IMR-90 (cell line): ENCODE measurements at regions not wholly inside any gene's neighbourhood (a gene's known extent, or its start where the extent isn't known, plus 50 kb on each side); places are given as distances from the start of the nearest gene placed in this dataset.

Experiments used
- ATAC-seq: fragments of 200-7000 bp; cut with Tn5 transposase; 2 replicates; pipeline ENCODE4 v1.9.1; 2020; ENCODE audit warnings: low read depth, mild to moderate bottlenecking, moderate library complexity
- BruUV-seq: library from RNA; stranded (reverse); fragments of 400-500 nt; replicated peaks from 2 replicates; lab custom pipeline; 2021; lab: Mats Ljungman, UMichigan
- CTCF ChIA-PET: fragments of 300-600 bp; formaldehyde crosslinking; extraction: SDS; loops from one replicate; lab custom pipeline; 2021; ENCODE audit warnings: antibody characterized with exemption; lab: Yijun Ruan, JAX
- POLR2A ChIA-PET: fragments of 300-600 bp; sonication (Branson Sonifier 250); formaldehyde crosslinking; loops from one replicate; lab custom pipeline; 2022; ENCODE audit warnings: antibody characterized with exemption; ENCODE audit not compliant: unreplicated experiment; lab: Charles Lee
- DNase-seq: peaks from one replicate; pipeline ENCODE4 v3.0.0; 2013
- H2AFZ ChIP-seq: replicated peaks from 2 replicates; pipeline ENCODE3; 2013; ENCODE audit warnings: low read length, mild to moderate bottlenecking; ENCODE audit not compliant: poor library complexity
- H2AK5ac ChIP-seq: 2 replicates; pipeline ENCODE4 v1.6.1; 2013; ENCODE audit warnings: low read depth, low read length, inconsistent platforms
- H2AK9ac ChIP-seq: replicated peaks from 2 replicates; pipeline ENCODE3; 2013; ENCODE audit warnings: mild to moderate bottlenecking, low read depth, low read length, moderate library complexity; ENCODE audit not compliant: poor library complexity
- H2BK120ac ChIP-seq: 2 replicates; pipeline ENCODE4 v1.6.1; 2013; ENCODE audit warnings: low read depth, low read length, inconsistent platforms
- H2BK15ac ChIP-seq: 3 replicates; pipeline ENCODE4 v1.6.1; 2013; ENCODE audit warnings: low read depth, low read length, inconsistent platforms
- H2BK20ac ChIP-seq: 2 replicates; pipeline ENCODE4 v1.6.1; 2013; ENCODE audit warnings: low read depth, mild to moderate bottlenecking, inconsistent platforms, low read length, moderate library complexity
- H2BK5ac ChIP-seq: 2 replicates; pipeline ENCODE4 v1.6.1; 2013; ENCODE audit warnings: mild to moderate bottlenecking, low read depth, low read length, inconsistent platforms; ENCODE audit not compliant: poor library complexity, severe bottlenecking
- H3K14ac ChIP-seq: replicated peaks from 2 replicates; pipeline ENCODE4 v1.6.1; 2013; ENCODE audit warnings: low read depth, low read length, inconsistent platforms
- H3K18ac ChIP-seq: 2 replicates; pipeline ENCODE4 v1.6.1; 2013; ENCODE audit warnings: low read depth, low read length, control low read depth
- H3K23ac ChIP-seq: 2 replicates; pipeline ENCODE4 v1.6.1; 2013; ENCODE audit warnings: low read depth, low read length, inconsistent platforms
- H3K27ac ChIP-seq: 2 replicates; pipeline ENCODE4 v1.5.1; 2013; ENCODE audit warnings: mild to moderate bottlenecking, control low read depth, low read length; ENCODE audit not compliant: insufficient read depth
- H3K27me3 ChIP-seq: 2 replicates; pipeline ENCODE4 v1.6.1; 2013; ENCODE audit warnings: low read length; ENCODE audit not compliant: control insufficient read depth, insufficient read depth
- H3K36me3 ChIP-seq: 2 replicates; pipeline ENCODE4 v1.6.1; 2013; ENCODE audit warnings: low read length, mixed read lengths; ENCODE audit not compliant: control insufficient read depth, insufficient read depth
- H3K4ac ChIP-seq: 2 replicates; pipeline ENCODE4 v1.6.1; 2013; ENCODE audit warnings: low read depth, low read length, inconsistent platforms
- H3K4me1 ChIP-seq: 2 replicates; pipeline ENCODE4 v1.6.1; 2013; ENCODE audit warnings: low read length, mixed read lengths; ENCODE audit not compliant: control insufficient read depth, insufficient read depth
- H3K4me2 ChIP-seq: 2 replicates; pipeline ENCODE4 v1.6.1; 2013; ENCODE audit warnings: low read depth, mild to moderate bottlenecking, control low read depth, low read length, moderate library complexity
- H3K4me3 ChIP-seq: 2 replicates; pipeline ENCODE4 v1.5.1; 2013; ENCODE audit warnings: low read depth, mild to moderate bottlenecking, control low read depth, low read length, moderate library complexity; ENCODE audit not compliant: insufficient read depth
- H3K56ac ChIP-seq: 2 replicates; pipeline ENCODE4 v1.6.1; 2013; ENCODE audit warnings: low read length, inconsistent platforms; ENCODE audit not compliant: insufficient read depth; ENCODE audit errors: extremely low read depth
- H3K79me1 ChIP-seq, 2 experiments: 2 replicates each; pipeline ENCODE4 v1.6.1; 2013; ENCODE audit warnings: low read length in 2 of 2, inconsistent platforms in 1 of 2, low read depth in 1 of 2
- H3K9ac ChIP-seq: 2 replicates; pipeline ENCODE4 v1.6.1; 2013; ENCODE audit warnings: low read depth, low read length, control low read depth
- H3K9me1 ChIP-seq: 2 replicates; pipeline ENCODE4 v1.6.1; 2013; ENCODE audit warnings: low read length, inconsistent platforms; ENCODE audit not compliant: insufficient read depth
- H3K9me3 ChIP-seq: 2 replicates; pipeline ENCODE4 v1.6.1; 2013; ENCODE audit warnings: low read length; ENCODE audit not compliant: control insufficient read depth, insufficient read depth
- H4K20me1 ChIP-seq: 2 replicates; pipeline ENCODE4 v1.6.1; 2013; ENCODE audit warnings: low read length, inconsistent platforms; ENCODE audit not compliant: insufficient read depth
- H4K5ac ChIP-seq: 2 replicates; pipeline ENCODE4 v1.6.1; 2013; ENCODE audit warnings: mild to moderate bottlenecking, low read depth, low read length, control low read depth
- H4K8ac ChIP-seq, 2 experiments: 2 replicates each; pipeline ENCODE4 v1.6.1; 2013; ENCODE audit warnings: low read depth in 2 of 2, low read length in 2 of 2, control low read depth in 1 of 2, inconsistent platforms in 1 of 2
- H4K91ac ChIP-seq: 2 replicates; pipeline ENCODE4 v1.6.1; 2013; ENCODE audit warnings: low read depth, low read length, inconsistent platforms; ENCODE audit not compliant: insufficient read depth
- BHLHE40 ChIP-seq: fragments of 150-350 bp; IDR thresholded peaks from 2 replicates; pipeline ENCODE4 v1.6.1; 2016; ENCODE audit warnings: mild to moderate bottlenecking, low read depth, low read length
- CEBPB ChIP-seq: IDR thresholded peaks from 2 replicates; pipeline ENCODE4 v1.6.1; 2012; ENCODE audit warnings: low read depth, low read length, improper control_type of control experiment
- CHD1 ChIP-seq: IDR thresholded peaks from 2 replicates; pipeline ENCODE4 v1.6.1; 2012; ENCODE audit warnings: low read depth, low read length, improper control_type of control experiment
- CTCF ChIP-seq: conservative IDR thresholded peaks from 2 replicates; pipeline ENCODE4 v1.5.1; 2012; ENCODE audit warnings: mild to moderate bottlenecking, low read depth, low read length, improper control_type of control experiment
- ELK1 ChIP-seq: fragments of 150-350 bp; IDR thresholded peaks from 2 replicates; pipeline ENCODE4 v1.6.1; 2016; ENCODE audit warnings: low read depth, mild to moderate bottlenecking, low read length, moderate library complexity, borderline replicate concordance
- FOS ChIP-seq: fragments of 150-350 bp; IDR thresholded peaks from 2 replicates; pipeline ENCODE4 v1.6.1; 2016; ENCODE audit warnings: low read depth, low read length
- MAFK ChIP-seq: IDR thresholded peaks from 2 replicates; pipeline ENCODE4 v1.6.1; 2012; ENCODE audit warnings: low read depth, low read length, improper control_type of control experiment
- MAZ ChIP-seq: IDR thresholded peaks from 2 replicates; pipeline ENCODE4 v1.6.1; 2012; ENCODE audit warnings: low read depth, mild to moderate bottlenecking, low read length, improper control_type of control experiment, moderate library complexity, borderline replicate concordance
- MXI1 ChIP-seq: IDR thresholded peaks from 2 replicates; pipeline ENCODE4 v1.6.1; 2012; ENCODE audit warnings: low read depth, mild to moderate bottlenecking, low read length, moderate library complexity, borderline replicate concordance
- NFE2L2 ChIP-seq: fragments of 150-350 bp; IDR thresholded peaks from 2 replicates; pipeline ENCODE4 v1.6.1; 2016; ENCODE audit warnings: low read depth, mild to moderate bottlenecking, low read length
- POLR2A ChIP-seq: IDR thresholded peaks from 2 replicates; pipeline ENCODE4 v1.6.1; 2012; ENCODE audit warnings: mild to moderate bottlenecking, low read depth, low read length
- RAD21 ChIP-seq: IDR thresholded peaks from 2 replicates; pipeline ENCODE4 v1.6.1; 2012; ENCODE audit warnings: low read length, improper control_type of control experiment
- RCOR1 ChIP-seq: IDR thresholded peaks from 2 replicates; pipeline ENCODE4 v1.6.1; 2012; ENCODE audit warnings: mild to moderate bottlenecking, low read length, improper control_type of control experiment; ENCODE audit not compliant: insufficient replicate concordance
- RFX5 ChIP-seq: IDR thresholded peaks from 2 replicates; pipeline ENCODE4 v1.8.0; 2012; ENCODE audit warnings: low read depth, mild to moderate bottlenecking, low read length, moderate library complexity
- SMC3 ChIP-seq: fragments of 150-350 bp; IDR thresholded peaks from 2 replicates; pipeline ENCODE4 v1.6.1; 2016; ENCODE audit warnings: low read depth, mild to moderate bottlenecking, antibody characterized with exemption, low read length, moderate library complexity
- WGBS, 2 experiments: methylation state at CpG; one replicate each; pipeline versions ENCODE4 v1.1.5 to v1.1.7; 2013; ENCODE audit warnings: missing lambda C conversion rate in 2 of 2; ENCODE audit not compliant: insufficient read length in 1 of 2; ENCODE audit errors: extremely low coverage in 2 of 2; 5-methylcytosine and 5-hydroxymethylcytosine counted together
- dilution Hi-C: fragments of 300-500 bp; cut with HindIII; formaldehyde crosslinking; loops from one replicate; pipeline ENCODE4 v1.14.3; 2018; ENCODE audit warnings: low sequenced_read_pairs; ENCODE audit not compliant: unreplicated experiment
- in situ Hi-C: fragments of 300-500 bp; cut with MboI; formaldehyde crosslinking; loops from 3 replicates; pipeline ENCODE4 v1.14.3; 2019; ENCODE audit warnings: low sequenced_read_pairs, inconsistent platforms, mixed read lengths
- intact Hi-C: fragments of 100-400 bp; cut with micrococcal nuclease; formaldehyde crosslinking; loops from 2 replicates; pipeline ENCODE4 v1.10.0; 2022
- TF ChIP-seq, protein P1 (sequence below): fragments of 150-350 bp; IDR thresholded peaks from 2 replicates; pipeline ENCODE4 v1.6.1; 2017; ENCODE audit warnings: mild to moderate bottlenecking, antibody characterized with exemption, low read length, low read depth

- no peak overlapping the region for H3K4ac ChIP-seq
- H3K27me3 ChIP-seq, result no peaks in the 10 kb centered on the region
- H3K4me3 ChIP-seq, result no peak overlapping the region
- no peaks in the 10 kb centered on the region for H3K36me3 ChIP-seq
- H3K14ac ChIP-seq, result no peak overlapping the region
- no peak overlapping the region for H2AK5ac ChIP-seq
- H3K9me3 ChIP-seq, result peaks cover 7% of the 10 kb centered on the region; the same call in 1 of the 2 replicates
- no peaks in the 10 kb centered on the region for H3K9me1 ChIP-seq
- no peaks in the 10 kb centered on the region for H4K20me1 ChIP-seq
- intact Hi-C loops (no loop called here), dilution Hi-C loops (no loop called here), in situ Hi-C loops (no loop called here)
- no peak overlapping the region for H2BK15ac ChIP-seq
- no peak overlapping the region for H2BK5ac ChIP-seq
- H3K9ac ChIP-seq, result no peak overlapping the region
- ATAC-seq, result no peak
- DNase-seq, result no peak
- H4K8ac ChIP-seq, result no peak overlapping the region
- H2AK9ac ChIP-seq, result no peak overlapping the region
- H3K79me1 ChIP-seq, result no peaks in the 10 kb centered on the region
- no peak overlapping the region for H4K5ac ChIP-seq
- H3K56ac ChIP-seq, result no peak overlapping the region
- no TSS peak for BruUV-seq
- H2BK20ac ChIP-seq, result no peak overlapping the region
- CTCF ChIA-PET, result no interaction called here
- H3K27ac ChIP-seq, result no peak overlapping the region
- H4K91ac ChIP-seq, result no peak overlapping the region
- H3K18ac ChIP-seq, result no peak overlapping the region
- POLR2A ChIA-PET, result no interaction called here
- H3K4me2 ChIP-seq, result no peak overlapping the region
- no peak overlapping the region for H2BK120ac ChIP-seq
- H3K4me1 ChIP-seq, result no peaks in the 10 kb centered on the region; the same call in 1 of the 2 replicates
- no peak overlapping the region for H3K23ac ChIP-seq
- WGBS, 2 experiments, result no CpG with 5 or more reads among the region's 3 CpGs
- TF ChIP-seq MAFK (no peak), BHLHE40 (no peak), NFE2L2 (no peak), RFX5 (no peak), CEBPB (no peak), ELK1 (no peak), CTCF (no peak), RCOR1 (no peak), POLR2A (no peak), MAZ (no peak), SMC3 (no peak), CHD1 (no peak), MXI1 (no peak), RAD21 (no peak), FOS (no peak)
- TF ChIP-seq, protein P1, sequence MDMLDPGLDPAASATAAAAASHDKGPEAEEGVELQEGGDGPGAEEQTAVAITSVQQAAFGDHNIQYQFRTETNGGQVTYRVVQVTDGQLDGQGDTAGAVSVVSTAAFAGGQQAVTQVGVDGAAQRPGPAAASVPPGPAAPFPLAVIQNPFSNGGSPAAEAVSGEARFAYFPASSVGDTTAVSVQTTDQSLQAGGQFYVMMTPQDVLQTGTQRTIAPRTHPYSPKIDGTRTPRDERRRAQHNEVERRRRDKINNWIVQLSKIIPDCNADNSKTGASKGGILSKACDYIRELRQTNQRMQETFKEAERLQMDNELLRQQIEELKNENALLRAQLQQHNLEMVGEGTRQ, result no peak
- no peak overlapping the region for H2AFZ ChIP-seq
Measured at GRCh38 chr20:48069596-48069995, 284.3 kb upstream of the SULF2 start.
